ENCODE measurements at regions not wholly inside any gene's neighbourhood (a gene's known extent, or its start where the extent isn't known, plus 50 kb on each side); places are given as distances from the start of the nearest gene placed in this dataset.

DNA sequence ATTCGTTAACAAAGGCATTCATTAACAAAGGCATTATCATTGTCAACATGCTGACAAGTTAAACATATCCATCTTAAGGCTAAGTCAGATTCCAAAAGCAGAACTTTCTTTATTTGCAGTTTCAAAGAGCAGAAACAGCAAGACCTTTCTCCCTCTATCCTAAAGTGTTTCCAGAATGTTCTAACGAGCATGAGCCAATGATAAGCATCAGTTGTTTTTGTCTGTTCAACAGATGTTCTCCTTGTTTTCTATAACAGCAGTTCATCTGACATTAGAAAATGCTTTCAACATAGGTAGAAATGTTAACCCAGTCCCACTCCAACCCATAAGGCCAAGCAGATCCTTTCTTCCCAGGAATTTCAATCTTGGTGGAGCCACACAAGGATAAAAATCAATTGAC is 77.6 kb upstream of the POMGNT2 start:
- intact Hi-C loops (cut with micrococcal nuclease): loop anchor here (5.0 kb wide), 1 partner anchor 104 kb away; the partner anchor contains the start of gene SNRK

DNA sequence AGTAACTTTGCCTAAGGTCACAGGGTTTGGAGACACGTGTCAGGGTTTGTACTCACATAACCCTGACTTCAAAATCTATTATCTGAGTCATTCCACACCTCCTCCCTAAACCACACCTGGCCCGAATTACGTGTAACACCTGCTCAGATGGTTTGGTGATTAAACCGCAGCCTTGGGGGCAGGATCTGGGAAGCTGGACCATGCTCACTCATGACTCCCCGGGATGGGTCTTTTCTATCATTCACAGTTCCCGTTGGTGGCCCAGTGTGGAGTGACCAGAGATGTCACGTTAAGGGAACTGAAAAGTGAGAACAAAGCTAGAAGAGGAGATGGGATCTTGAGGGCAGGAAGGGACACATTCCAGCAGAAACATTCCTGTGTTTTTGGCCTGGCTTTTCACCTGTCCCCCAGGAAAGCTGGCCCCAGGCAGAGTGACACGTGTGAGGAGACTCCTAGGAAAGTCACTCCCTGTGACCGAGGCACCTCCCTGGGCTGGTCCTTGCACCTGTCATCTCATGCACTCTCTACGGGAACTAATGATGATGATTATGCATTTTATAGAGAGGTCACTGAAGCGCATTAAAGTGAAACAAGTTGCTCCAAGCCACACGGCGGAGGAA is 75.4 kb upstream of the POMGNT2 start:
- intact Hi-C loops (cut with micrococcal nuclease): loop anchor here (2.0 to 5.0 kb wide), 2 partner anchors 19 to 106 kb away; partner anchors contain the start of gene SNRK

DNA sequence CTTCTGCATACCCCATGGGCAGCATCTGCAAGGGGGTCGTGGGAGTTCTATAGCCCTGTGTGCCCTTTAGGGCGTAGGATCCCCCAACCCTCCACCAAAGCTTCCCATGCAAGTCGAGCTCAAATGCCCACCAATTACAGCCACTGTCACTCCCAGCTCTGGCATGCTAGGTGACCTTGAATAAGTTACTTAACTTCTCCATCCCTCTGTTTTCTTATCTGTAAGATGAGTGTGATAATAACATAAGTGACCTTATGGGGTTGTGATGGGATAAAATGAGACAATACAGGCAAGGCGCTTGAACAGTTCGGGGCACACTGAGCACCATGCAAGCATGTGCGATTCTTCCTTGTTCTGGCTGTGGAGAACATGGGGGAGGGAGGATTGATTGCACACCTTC is 74.8 kb upstream of the POMGNT2 start:
- intact Hi-C loops (cut with micrococcal nuclease): loop anchor here (1.0 to 5.0 kb wide), 3 partner anchors 18 to 209 kb away; partner anchors contain the start of gene SNRK

DNA sequence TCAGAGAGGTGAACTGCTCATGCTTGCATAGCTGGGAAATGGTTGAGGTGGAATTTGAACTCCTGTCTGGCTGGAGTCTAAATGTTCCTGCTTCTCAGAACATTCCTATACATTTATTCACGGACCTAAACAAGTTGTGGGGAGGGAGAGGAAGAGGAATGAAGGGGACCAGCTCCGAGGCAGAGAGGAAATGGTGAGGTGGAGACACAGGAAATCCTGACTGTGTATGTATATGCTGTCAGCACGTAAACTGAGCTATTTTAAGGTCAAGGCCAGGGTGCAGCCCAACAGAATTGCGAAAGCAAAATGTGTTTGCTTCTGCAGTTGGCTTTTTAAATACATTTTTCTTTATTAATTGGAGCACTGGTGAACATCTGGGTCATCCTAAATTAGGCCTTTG is 74.1 kb upstream of the POMGNT2 start:
- intact Hi-C loops (cut with micrococcal nuclease): loop anchor here (1.0 to 5.0 kb wide), 3 partner anchors 17 to 209 kb away; partner anchors contain the start of gene SNRK

DNA sequence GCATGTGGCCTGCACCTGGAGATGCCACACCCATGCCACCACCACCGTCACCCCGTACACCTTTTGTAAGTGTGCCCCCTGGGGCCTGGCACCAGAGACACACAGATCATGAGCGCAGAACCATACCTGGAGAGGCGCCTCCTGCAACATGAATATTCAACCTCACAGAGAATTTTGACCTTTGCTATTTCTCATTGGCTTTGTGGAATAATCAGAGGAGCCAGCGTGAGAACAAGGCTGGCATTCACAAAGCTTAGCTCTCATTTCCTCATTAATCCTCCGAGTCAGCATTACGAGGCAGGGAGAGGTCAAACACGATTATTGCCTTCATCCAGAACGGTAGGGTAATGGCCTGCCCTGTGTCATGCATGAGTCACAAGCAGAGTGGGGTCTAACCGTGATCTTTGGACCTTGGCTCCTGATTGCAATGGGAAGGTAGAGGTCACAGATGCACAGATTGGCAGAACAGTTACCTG is 73.0 kb upstream of the POMGNT2 start:
- intact Hi-C loops (cut with micrococcal nuclease): no loop called here

DNA sequence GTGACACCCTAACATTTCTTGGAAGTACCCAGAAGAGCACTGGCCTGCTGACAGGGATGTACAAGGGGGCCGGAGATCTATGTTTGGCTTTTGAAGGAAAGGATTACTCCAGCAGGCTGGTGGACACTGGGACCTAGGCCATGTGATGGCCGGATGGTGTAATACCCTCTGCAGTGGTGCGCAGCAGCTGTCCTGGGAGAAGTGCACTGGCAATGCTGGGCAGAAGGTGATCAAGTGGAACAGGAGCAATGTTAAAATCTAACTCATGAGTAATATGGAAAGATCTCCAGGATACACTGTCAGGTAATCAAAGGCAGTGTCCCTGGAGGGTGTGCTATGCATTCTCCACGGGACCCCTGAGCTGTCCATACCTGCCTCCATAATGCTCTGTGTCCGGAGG is 71.2 kb upstream of the POMGNT2 start:
- intact Hi-C loops (cut with micrococcal nuclease): no loop called here

DNA sequence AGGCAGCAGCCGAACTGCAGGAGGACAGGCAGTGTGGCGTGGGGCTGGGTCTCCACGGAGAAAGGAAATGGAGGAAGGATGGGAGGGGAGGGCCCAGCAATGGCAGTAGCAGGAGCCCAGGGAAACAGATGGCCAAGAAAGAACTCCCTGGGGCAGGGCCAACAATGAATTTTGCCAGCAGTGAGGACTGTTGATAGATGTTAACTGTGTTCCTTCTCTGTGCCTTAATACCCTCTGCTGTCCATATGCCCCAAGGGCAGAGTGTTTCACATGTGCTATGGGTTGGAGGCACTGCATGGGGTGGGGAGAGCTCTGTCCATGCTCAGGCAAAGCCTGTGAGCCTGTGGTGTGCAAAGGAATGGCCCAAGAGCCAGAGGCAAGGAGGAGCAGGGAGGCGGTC is 70.8 kb upstream of the POMGNT2 start:
- intact Hi-C loops (cut with micrococcal nuclease): no loop called here

DNA sequence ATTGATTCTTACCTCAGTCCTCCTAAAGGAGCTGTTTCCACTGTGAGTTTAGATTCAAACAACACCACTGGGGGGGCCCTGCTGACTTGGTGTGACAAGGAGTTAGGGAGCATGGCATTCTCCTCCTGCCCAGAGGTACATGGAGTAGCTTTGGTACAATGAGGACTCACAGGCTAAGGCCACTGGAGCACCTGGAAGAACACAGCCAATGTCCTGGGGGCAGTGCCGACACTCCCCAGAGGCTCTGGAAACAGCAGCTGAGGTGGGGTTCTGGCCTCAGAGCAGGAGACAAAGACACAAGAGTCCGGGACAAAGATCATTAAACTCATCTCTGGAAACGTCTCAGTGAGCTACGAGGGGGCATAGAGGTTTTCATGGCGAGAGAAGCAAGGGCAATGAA is 69.7 kb upstream of the POMGNT2 start:
- intact Hi-C loops (cut with micrococcal nuclease): no loop called here

DNA sequence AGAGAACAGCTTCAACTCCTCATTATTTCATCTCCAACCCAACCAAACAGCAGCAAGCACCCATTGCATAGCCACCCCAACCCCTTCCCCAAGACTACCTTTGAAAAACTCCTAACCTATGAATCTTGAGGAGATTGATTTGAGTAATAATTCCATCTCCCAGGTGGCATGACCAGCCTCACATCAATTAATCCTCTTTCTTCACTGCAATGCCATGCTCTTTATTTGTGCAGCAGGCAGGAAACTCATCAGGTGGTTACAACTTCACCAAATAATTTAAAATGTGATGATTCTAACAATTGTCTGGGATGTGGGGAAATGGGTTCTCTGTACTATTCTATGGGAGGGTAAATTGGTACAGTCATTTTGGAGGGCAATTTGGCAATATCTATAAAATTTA is 68.1 kb upstream of the POMGNT2 start:
- intact Hi-C loops (cut with micrococcal nuclease): no loop called here

DNA sequence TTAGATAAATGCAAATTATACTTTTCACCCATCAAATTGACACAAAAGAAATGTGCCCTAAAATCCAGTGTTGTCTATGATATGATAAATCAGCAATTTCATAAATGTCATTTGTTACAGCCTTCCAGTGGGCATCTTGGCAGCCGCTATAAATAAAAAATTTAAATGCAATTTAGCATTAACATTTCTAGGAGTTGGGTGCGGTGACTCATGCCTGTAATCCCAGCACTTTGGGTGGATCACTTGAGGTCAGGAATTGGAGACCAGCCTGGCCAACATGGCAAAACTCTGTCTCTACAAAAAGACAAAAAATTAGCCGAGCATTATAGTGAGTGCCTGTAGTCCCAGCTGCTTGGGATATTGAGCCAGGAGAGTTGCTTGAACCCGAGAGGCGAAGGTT is 65.9 kb upstream of the POMGNT2 start:
- intact Hi-C loops (cut with micrococcal nuclease): no loop called here

DNA sequence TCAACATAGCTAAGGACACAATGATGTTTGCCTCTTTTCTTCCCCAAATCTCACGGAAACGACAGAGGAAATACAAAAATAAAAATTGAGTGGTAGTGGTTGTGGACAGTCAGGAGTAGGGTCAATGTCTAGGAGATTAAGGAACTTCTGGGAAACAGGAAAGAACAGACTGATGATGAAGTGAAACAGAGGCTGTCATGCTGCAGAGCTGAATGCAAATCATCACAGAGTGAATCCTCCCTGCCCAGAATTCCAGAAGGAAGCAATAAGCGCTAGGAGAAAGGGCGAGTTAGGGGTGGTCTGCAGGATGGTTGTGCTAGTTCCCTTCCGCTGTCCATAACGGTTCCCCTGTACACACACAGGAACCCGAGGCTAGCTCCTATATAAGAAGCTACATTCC is 64.7 kb upstream of the POMGNT2 start:
- intact Hi-C loops (cut with micrococcal nuclease): no loop called here

DNA sequence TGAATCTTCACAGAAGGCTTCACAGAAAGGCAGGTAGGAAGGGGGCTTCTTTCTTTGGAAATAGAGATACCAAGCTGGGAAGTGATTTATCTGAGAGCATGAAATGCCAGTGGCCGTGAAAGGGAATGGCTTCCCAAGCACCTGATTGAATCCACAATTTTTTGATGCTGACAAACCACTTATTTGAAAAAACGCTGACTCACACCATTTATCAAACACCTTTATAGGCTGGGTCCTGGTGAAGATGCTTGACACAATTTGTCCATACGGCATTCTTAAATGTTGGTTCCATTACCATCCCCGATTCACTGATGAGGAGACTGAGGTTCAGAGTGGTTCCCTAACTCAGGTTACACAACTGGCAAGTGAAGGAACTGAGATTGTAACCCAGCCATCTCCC is 64.1 kb upstream of the POMGNT2 start:
- intact Hi-C loops (cut with micrococcal nuclease): no loop called here

DNA sequence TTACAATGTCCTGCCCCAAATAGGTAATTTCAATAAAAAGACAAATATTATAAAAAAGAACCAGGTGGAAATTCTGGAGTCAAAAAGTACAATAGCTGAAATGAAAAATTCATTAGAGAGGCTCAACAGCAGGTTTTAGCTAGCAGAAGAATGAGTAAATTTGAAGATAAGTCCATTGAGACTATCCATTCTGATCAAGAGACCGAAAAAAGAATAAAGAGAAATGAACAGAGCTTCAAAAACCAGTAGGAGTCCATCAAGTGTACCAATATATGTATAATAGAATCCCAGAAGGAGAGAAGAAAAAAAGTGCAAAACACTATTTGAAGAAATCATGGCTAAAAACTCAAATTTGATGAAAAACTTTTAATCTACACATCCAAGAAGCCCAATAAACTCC is 60.5 kb upstream of the POMGNT2 start:
- intact Hi-C loops (cut with micrococcal nuclease): no loop called here

DNA sequence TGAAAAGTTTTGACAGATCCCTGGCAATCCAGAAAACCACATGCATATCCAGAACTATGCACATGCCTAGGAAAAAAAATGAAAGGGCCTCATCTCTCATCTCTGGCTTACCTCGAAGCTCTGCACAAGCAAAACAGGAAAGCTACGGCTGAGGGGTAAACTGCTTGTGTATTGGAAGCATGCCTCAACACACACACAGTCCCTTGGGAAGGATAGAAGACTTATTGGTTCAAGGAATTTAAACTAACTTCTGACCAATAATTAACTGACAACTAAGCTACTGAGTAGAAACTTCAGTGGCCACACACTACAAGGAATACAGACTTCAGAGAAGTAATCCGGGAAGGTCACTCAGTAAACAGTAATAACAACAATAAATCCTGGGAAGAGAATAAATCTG is 59.9 kb upstream of the POMGNT2 start:
- intact Hi-C loops (cut with micrococcal nuclease): no loop called here

DNA sequence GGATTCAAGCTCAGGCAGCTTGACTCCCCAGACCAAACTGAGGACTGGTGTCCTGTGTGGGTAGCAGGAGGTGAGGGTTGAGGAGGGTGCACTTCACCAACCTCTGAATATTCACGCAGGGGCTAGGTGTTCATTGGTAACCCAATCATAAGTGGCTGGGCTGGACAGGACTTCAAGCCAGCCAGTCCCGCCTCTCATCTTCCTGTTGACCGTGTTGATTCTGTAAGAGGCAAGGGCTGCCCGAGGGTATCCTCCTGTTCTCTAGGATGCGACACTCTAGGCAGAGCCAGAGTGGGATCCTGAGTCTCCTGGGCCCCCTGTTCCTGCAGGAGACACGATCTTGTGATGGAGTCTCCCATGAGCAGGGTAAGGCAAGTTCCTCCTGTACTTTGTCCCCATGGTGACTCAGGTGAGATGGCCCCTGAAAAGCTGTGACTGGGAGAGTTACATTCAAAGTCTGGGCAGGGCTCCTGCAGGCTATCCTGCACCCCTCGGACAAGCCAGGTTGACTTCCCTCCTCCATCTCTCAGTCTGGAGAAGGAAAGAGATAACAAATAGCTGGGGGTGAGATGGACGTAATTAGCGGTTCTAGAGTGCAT is 58.1 kb upstream of the POMGNT2 start:
- intact Hi-C loops (cut with micrococcal nuclease): loop anchor here (2.0 kb wide), 1 partner anchor 17 kb away; no protein-coding TSS in a partner anchor

DNA sequence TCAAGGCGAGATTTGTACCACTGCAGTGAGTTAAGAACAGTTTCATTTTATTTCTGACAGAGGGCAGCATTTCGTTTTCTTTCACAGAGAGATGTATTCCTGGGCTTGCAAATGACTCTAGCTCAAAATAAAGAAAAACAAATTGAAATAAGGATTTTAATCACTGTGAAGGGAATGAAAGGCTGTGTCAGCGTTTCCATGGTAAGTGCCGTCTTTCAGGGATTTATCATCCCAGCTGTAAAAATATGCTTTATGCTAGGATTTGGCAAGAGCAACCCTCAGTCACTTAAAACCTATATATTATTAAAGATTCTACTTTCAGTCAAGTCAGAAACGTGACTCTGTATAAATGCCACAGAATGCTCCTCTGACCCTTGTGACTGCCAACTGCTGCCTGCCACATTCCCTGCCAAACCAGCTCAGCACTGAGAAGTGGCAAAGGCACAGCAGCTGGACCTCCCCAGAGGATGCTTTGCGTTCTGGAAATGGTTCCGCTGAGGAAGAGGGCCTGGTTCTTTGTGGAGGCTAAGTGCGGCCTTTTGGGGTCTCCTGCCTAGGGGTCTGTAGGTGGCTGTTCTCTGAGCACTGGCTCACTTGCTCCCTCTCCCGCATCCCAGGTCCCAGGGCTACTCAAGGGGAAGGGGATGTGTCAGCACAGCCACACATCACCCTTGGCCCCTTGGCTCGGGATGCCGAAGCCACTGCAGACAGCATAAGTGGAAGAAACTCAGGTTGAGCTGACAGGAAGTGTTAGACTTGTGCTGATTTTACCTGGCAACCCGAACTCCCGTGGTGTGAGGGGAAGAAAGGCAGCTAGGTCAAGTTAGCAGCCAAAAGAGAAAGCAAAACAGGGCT is 56.6 kb upstream of the POMGNT2 start:
- intact Hi-C loops (cut with micrococcal nuclease): loop anchor here (1.0 to 2.0 kb wide), 5 partner anchors 18 to 341 kb away; partner anchors contain the start of gene SNRK

DNA sequence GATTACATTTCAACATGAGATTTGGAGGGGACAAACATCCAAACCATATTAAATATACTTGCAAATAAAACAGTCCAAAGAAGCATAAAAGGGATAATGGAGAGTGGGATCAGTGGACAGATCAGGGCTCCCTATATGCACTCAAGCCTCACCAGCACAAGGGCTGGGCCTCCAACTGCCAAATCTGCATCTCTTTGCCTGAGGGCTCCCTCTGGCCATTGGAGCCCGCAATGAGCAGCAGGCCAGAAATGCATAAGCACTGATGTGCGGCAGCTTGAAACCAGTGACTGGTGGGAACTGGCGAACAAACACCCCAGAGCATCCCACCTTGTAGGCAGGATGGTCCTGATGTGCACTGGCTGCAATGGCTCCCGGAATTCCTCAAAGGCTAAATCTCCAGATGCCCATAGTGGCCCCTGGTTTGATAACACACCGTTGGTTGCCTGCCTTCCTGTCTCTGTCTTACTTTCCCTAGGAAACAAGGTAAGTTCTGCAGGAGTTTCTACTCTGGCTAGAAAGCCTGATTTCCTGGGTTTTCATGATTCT is 55.9 kb upstream of the POMGNT2 start:
- intact Hi-C loops (cut with micrococcal nuclease): loop anchor here (1.0 to 2.0 kb wide), 5 partner anchors 19 to 342 kb away; partner anchors contain the start of gene SNRK

DNA sequence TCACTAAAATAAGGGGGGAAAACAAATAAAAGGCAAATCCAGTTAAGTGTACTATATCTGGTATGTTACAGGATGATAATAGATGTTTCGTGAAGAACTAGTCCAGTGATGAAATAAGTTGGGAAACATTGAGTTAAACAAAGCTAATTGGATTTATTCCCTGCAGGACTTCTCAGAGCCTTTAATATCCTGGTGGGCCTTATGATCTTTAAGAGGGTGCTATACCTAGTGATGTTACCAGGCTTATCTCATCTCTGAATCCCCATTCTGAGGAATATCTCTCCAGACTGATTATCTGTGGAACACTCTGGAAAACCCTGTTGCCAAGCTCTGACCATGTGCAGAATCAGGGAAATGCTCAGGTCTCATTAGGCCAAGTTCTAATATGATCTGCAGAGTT is 54.8 kb upstream of the POMGNT2 start:
- intact Hi-C loops (cut with micrococcal nuclease): no loop called here

DNA sequence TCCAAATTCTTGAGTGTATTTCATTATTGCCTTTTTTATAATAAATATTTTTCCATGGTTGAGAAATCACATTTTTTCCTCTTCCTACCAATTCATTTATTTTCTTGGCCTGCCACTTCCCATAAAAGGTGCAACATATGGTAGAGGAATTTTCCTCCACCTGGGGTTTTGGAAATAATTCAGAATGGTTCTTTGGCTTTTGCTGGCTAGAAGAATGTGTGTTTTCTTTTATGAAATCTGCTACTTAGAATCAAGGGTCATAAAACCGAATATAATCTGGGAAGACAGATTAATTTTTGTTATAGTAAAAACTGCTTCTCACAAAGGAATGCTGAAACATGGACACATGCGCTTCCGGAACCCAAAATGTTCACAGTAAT is 54.0 kb upstream of the POMGNT2 start:
- intact Hi-C loops (cut with micrococcal nuclease): no loop called here

DNA sequence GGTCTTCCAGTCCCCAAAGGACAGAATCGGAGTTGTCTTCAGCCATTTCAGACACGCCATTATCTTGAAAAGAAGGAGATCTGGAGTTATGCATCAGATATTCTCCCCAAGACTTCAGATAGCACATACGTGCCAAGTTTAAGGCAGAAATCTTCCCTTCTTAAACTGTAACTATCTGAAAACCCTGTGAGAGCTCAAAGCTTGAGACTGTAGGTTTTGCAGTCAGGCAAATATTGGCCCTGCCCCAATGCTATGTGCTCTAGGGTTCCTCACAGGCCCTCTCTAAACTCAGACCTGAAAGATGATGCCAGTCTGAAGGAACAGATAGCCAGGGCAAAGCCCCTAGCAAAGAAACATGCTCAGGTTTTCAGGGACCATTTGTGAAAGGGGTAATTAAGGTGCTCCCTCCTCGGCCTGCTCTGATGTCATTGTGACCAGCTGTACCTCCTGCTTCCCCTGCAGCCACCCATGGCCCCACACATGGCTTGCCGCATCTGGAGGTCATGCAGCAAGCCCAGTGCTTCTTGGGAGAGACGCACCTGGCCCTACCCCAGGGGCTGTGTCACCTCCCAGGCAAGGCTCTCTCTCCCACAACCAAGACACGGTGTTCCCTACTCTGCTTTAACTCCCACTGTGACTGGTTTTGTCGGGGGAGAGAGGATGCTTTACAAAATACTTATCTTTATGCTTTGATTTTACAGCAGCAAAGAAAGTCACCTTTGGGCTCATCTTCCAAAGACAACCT is 53.4 kb upstream of the POMGNT2 start:
- intact Hi-C loops (cut with micrococcal nuclease): no loop called here

Measured in T-helper 2 cell treated with Interferon-gamma antibody and Interleukin-4, amounts not matched to agents 100 ng/mL and 5 ng/mL, for 36 hours (primary cell).